ENCODE measurements at regions not wholly inside any gene's neighbourhood (a gene's known extent, or its start where the extent isn't known, plus 50 kb on each side); places are given as distances from the start of the nearest gene placed in this dataset.

- no peak for TF ChIP-seq CREB1 (IDR thresholded peaks at IDR 0.05; ENCODE audit: low read depth)
- TF ChIP-seq TCF12 (IDR thresholded peaks at IDR 0.05; ENCODE audit: low read depth) = no peak
- TF ChIP-seq EP300 (IDR thresholded peaks at IDR 0.05; ENCODE audit: borderline replicate concordance) = no peak
- no peak for TF ChIP-seq REST (IDR thresholded peaks at IDR 0.05; ENCODE audit: low read depth)
Observed at GRCh38 chr1:55272994-55273393, 57.8 kb upstream of the USP24 start.
